Activated CD4-positive, alpha-beta T cell treated with anti-CD3 and anti-CD28 coated beads for 24 hours (primary cell): ENCODE measurements at regions not wholly inside any gene's neighbourhood (a gene's known extent, or its start where the extent isn't known, plus 50 kb on each side); places are given as distances from the start of the nearest gene placed in this dataset.

Experiments used
- DNase-seq, 2 donors: peaks; one replicate each; pipeline ENCODE4 v3.0.0-alpha.2; 2020; ENCODE audit warnings: low read depth in 2 of 2

GRCh38 chr21:38888991-38889561, 83.3 kb downstream of the ETS2 start:
- DNase-seq: no peak

DNA sequence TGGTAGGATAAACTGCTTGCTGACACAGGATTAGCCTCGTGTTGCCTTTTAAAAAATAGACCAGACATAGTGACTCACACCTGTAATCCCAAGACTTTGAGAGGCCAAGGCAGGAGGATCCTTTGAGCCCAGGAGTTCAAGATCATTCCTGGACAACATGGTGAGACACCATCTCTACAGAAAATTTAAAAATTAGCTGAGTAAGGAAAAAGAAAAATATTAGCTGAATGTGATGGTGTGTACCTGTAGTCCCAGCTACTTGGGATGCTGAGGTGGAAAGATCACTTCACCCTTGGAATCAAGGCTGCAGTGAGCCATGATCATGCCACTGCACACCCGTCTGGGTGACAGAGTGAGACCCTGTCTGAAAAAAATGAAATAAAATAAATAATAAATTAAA, 82.0 kb downstream of the ETS2 start:
- DNase-seq: no peak

- DNase-seq: no peak
Measured at GRCh38 chr21:38887062-38887686, 81.4 kb downstream of the ETS2 start.

GRCh38 chr21:38885909-38886308, 80.2 kb downstream of the ETS2 start:
- no peak for DNase-seq

GRCh38 chr21:38884440-38884839, 78.7 kb downstream of the ETS2 start:
- no peak for DNase-seq

DNA sequence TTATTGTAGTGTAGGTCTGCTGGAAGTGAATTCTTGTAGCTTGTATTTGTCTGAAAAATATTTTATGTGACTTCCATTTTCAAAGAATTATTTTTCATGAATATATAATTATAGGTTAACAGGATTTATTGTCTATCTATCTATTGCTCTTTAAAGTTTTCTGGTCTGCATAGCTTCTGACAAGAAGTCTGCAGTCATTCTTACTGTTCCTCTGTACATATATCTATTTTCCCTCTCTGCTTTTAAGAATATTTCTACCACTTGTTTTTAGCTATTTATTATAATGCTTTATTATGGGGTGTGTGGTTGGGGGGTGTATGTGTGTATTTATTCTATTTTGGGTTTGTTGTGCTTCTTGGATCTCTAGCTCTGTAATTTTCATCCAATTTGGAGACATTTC, 77.4 kb downstream of the ETS2 start:
- DNase-seq: no peak

GRCh38 chr21:38881131-38881530, 75.4 kb downstream of the ETS2 start:
- no peak for DNase-seq

DNA sequence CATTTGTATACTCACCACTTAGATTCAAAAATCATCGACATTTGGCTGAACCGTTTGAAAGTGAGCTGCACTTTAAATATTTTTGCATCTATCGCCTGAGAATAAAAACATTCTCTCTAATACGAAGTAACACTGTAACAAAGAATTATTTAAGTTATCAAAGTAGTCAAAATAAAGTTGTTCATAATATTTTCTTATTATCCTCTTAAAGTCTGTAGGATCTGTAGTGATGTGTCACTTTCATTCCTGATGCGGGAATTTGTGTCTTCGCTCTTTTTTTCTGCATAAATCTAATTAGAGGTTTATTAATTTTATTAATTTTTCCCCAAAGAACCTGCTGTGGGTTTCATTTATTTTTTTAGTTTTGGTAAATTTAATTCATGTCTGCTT, 74.8 kb downstream of the ETS2 start:
- no peak for DNase-seq

- no peak for DNase-seq
Measured at GRCh38 chr21:38879912-38880576, 74.3 kb downstream of the ETS2 start.

GRCh38 chr21:38878379-38879179, 72.8 kb downstream of the ETS2 start:
- DNase-seq: no peak

DNA sequence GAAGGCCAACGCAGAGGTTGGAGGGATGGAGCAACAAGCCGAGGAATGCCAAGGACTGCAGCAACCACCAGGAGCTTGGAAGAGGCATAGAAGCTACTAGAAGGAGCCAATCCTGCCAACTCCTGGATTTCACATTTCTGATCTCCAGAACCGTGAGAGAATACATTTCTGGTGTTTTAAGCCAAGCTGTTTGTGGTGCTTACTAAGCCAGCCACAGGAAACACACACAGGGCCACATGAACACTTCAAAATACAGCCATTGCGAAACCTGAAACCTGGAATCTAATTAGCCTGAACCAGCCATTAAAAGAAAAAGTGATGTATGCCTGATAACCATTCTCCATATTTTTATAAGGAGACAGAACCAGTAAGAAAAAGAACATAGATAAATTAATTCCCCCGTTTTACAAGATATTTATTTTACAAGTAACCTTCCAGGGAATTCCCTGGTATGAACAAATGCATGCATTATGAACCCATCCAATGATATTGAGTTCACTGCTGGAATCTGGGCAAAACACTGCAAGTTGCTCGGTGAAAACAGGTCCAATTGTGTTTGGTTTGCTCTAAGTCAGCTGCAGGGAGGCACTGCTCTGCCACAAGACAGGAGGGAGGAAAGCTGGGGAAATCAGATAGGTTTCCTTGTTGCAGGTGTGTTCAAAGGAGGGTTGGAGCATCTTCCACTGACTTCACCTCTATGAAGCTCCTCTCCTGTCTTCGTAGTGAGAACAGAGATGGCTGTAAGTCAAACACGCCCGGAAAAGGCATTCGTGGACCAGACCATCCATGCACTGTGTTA, 70.2 kb downstream of the ETS2 start:
- DNase-seq: no peak
